NCI-H146 treated with DMSO at 0.1 percent for 48 hours (cell line): ENCODE measurements at regions not wholly inside any gene's neighbourhood (a gene's known extent, or its start where the extent isn't known, plus 50 kb on each side); places are given as distances from the start of the nearest gene placed in this dataset.
"Not testable (repeated sequence)": the region's sequence is repeated elsewhere in the genome, so short reads cannot be mapped to it uniquely, and the experiment has no call there.

Experiments
- DNase-seq: peaks from one replicate; lab custom pipeline; 2025; ENCODE audit not compliant: unreplicated experiment; lab: John Stamatoyannopoulos, UW

GRCh38 chr9:1535599-1535998, 479.5 kb upstream of the SMARCA2 start:
- no peak for DNase-seq

GRCh38 chr9:1536522-1537170, 478.5 kb upstream of the SMARCA2 start:
- DNase-seq, result no peak

- no peak for DNase-seq
These were observed 476.8 kb upstream of the SMARCA2 start for GRCh38 chr9:1538301-1538700.

- DNase-seq, result no peak
These were observed 475.9 kb upstream of the SMARCA2 start for GRCh38 chr9:1539216-1539615.

GRCh38 chr9:1550636-1551035, 464.5 kb upstream of the SMARCA2 start:
- DNase-seq, result no peak

GRCh38 chr9:1554081-1555035, 460.8 kb upstream of the SMARCA2 start:
- DNase-seq, result no peak

GRCh38 chr9:1558666-1559065, 456.5 kb upstream of the SMARCA2 start:
- not testable (repeated sequence) for DNase-seq

GRCh38 chr9:1575939-1576338, 439.2 kb upstream of the SMARCA2 start:
- DNase-seq, result no peak

- no peak for DNase-seq
These were observed 434.9 kb upstream of the SMARCA2 start for GRCh38 chr9:1580215-1580614.

- DNase-seq, result no peak
These were observed 433.2 kb upstream of the SMARCA2 start for GRCh38 chr9:1581926-1582325.

GRCh38 chr9:1591310-1591709, 423.8 kb upstream of the SMARCA2 start:
- no peak for DNase-seq

- no peak for DNase-seq
These were observed 416.9 kb upstream of the SMARCA2 start for GRCh38 chr9:1598270-1598669.

- DNase-seq, result no peak
These were observed 415.2 kb upstream of the SMARCA2 start for GRCh38 chr9:1599961-1600360.

GRCh38 chr9:1604942-1605560, 410.1 kb upstream of the SMARCA2 start:
- no peak for DNase-seq

- no peak for DNase-seq
These were observed 408.9 kb upstream of the SMARCA2 start for GRCh38 chr9:1606253-1606652.

GRCh38 chr9:1612886-1613285, 402.3 kb upstream of the SMARCA2 start:
- no peak for DNase-seq

GRCh38 chr9:1617419-1617818, 397.7 kb upstream of the SMARCA2 start:
- DNase-seq, result no peak

GRCh38 chr9:1619915-1620710, 395.0 kb upstream of the SMARCA2 start:
- DNase-seq, result no peak

- no peak for DNase-seq
These were observed 377.7 kb upstream of the SMARCA2 start for GRCh38 chr9:1637401-1637800.

- no peak for DNase-seq
These were observed 376.0 kb upstream of the SMARCA2 start for GRCh38 chr9:1639166-1639565.

- DNase-seq, result no peak
These were observed 367.4 kb upstream of the SMARCA2 start for GRCh38 chr9:1647776-1648175.
